CD4-positive, alpha-beta T cell (primary cell): ENCODE measurements at regions not wholly inside any gene's neighbourhood (a gene's known extent, or its start where the extent isn't known, plus 50 kb on each side); places are given as distances from the start of the nearest gene placed in this dataset.

ENCODE experiments used
- ATAC-seq: fragments of 200-7000 bp; cut with Tn5 transposase; one replicate; pipeline ENCODE4 v1.10.0; 2022; ENCODE audit warnings: mild to moderate bottlenecking; ENCODE audit not compliant: poor library complexity
- CTCF ChIA-PET: fragments of 350-600 bp; sonication (Branson Sonifier 250); formaldehyde crosslinking; loops from one replicate; lab custom pipeline; 2021; ENCODE audit warnings: antibody characterized with exemption, inconsistent platforms; lab: Charles Lee
- POLR2A ChIA-PET: fragments of 350-600 bp; sonication (Branson Sonifier 250); formaldehyde crosslinking; loops from one replicate; lab custom pipeline; 2021; ENCODE audit warnings: antibody characterized with exemption, inconsistent platforms; lab: Charles Lee
- DNase-seq, 14 experiments: peaks; one replicate each; pipeline ENCODE4 v3.0.0-alpha.2; 2013 to 2020; ENCODE audit warnings: mixed read lengths in 2 of 14
- H3K27ac ChIP-seq, 2 donors: one replicate each; pipeline versions ENCODE4 v1.5.1 to v1.7.0; 2013; ENCODE audit warnings: low read length in 2 of 2, low read depth in 1 of 2, mild to moderate bottlenecking in 1 of 2
- H3K27me3 ChIP-seq, 2 experiments: 1 replicate in 1 of 2; 2 replicates in 1 of 2; pipeline versions ENCODE4 v1.6.1 to v1.7.0; 2013; ENCODE audit warnings: low read length in 2 of 2, control low read depth in 1 of 2, mild to moderate bottlenecking in 1 of 2, moderate library complexity in 1 of 2; ENCODE audit not compliant: insufficient read depth in 2 of 2, control insufficient read depth in 1 of 2
- H3K36me3 ChIP-seq: one replicate; pipeline ENCODE4 v1.6.1; 2013; ENCODE audit warnings: low read length, control low read depth; ENCODE audit not compliant: insufficient read depth
- H3K4me1 ChIP-seq: one replicate; pipeline ENCODE4 v1.6.1; 2013; ENCODE audit warnings: low read length, control low read depth; ENCODE audit not compliant: insufficient read depth
- H3K4me3 ChIP-seq: one replicate; pipeline ENCODE4 v1.5.1; 2013; ENCODE audit warnings: mild to moderate bottlenecking, low read length, moderate library complexity
- H3K9me3 ChIP-seq, 2 experiments: 1 replicate in 1 of 2; 2 replicates in 1 of 2; pipeline versions ENCODE4 v1.6.1 to v1.7.0; 2013; ENCODE audit warnings: low read length in 2 of 2, mild to moderate bottlenecking in 2 of 2, control low read depth in 1 of 2, moderate library complexity in 1 of 2; ENCODE audit not compliant: control insufficient read depth in 1 of 2, insufficient read depth in 1 of 2
- H3K27ac Mint-ChIP-seq: one replicate; pipeline ENCODE4 v1.8.0; 2020; ENCODE audit warnings: mixed read lengths
- H3K27me3 Mint-ChIP-seq: one replicate; pipeline ENCODE4 v1.8.0; 2021; ENCODE audit warnings: mixed read lengths
- H3K36me3 Mint-ChIP-seq: one replicate; pipeline ENCODE4 v1.8.0; 2021; ENCODE audit warnings: low read depth, mixed read lengths
- H3K4me1 Mint-ChIP-seq: one replicate; pipeline ENCODE4 v1.8.0; 2021; ENCODE audit warnings: low read depth, mixed read lengths
- H3K4me3 Mint-ChIP-seq: one replicate; pipeline ENCODE4 v1.8.0; 2020; ENCODE audit warnings: mild to moderate bottlenecking, mixed read lengths
- H3K9me3 Mint-ChIP-seq: one replicate; pipeline ENCODE4 v1.8.0; 2020; ENCODE audit warnings: mixed read lengths
- CTCF ChIP-seq: fragments of 200-600 bp; IDR thresholded peaks from one replicate; pipeline ENCODE4 v1.8.0; 2022; ENCODE audit warnings: antibody characterized with exemption, mild to moderate bottlenecking
- intact Hi-C, 2 experiments: fragments of 100-400 bp; cut with DNase I in 1 of 2; cut with micrococcal nuclease in 1 of 2; formaldehyde crosslinking; loops; one replicate each; pipeline versions ENCODE4 v1.15.1 to v1.9.0; 2023 to 2025; cut with DNase I, micrococcal nuclease

- intact Hi-C loops, result no loop called here
- ChIA-PET CTCF (no interaction called here), POLR2A (no interaction called here)
- no peak for ATAC-seq
- H3K4me3 Mint-ChIP-seq, result no peak overlapping the region
- H3K27ac Mint-ChIP-seq, result no peak overlapping the region
- no peak for DNase-seq
- H3K36me3 ChIP-seq, result no peaks in the 10 kb centered on the region
- no peaks in the 10 kb centered on the region for H3K9me3 ChIP-seq
- no peak overlapping the region for H3K27ac ChIP-seq
- no peaks in the 10 kb centered on the region for H3K4me1 ChIP-seq
- H3K27me3 Mint-ChIP-seq, result no peaks in the 10 kb centered on the region
- H3K36me3 Mint-ChIP-seq, result no peaks in the 10 kb centered on the region
- TF ChIP-seq CTCF, result no peak
- H3K4me1 Mint-ChIP-seq, result no peaks in the 10 kb centered on the region
- no peak overlapping the region for H3K4me3 ChIP-seq
- H3K9me3 Mint-ChIP-seq, result peaks cover 6% of the 10 kb centered on the region
- H3K27me3 ChIP-seq, result no peaks in the 10 kb centered on the region
Measured at GRCh38 chr9:13705373-13705772, 425.9 kb upstream of the MPDZ start.

- no peak for TF ChIP-seq CTCF
- Histone ChIP-seq H3K27me3 (no peaks in the 10 kb centered on the region), H3K9me3 (peaks cover 0 to 6% of the 10 kb centered on the region in 2 experiments), H3K36me3 (no peaks in the 10 kb centered on the region), H3K27ac (no peak overlapping the region), H3K4me3 (no peak overlapping the region), H3K4me1 (no peaks in the 10 kb centered on the region)
- Mint-ChIP-seq H3K27ac (no peak overlapping the region), H3K36me3 (no peaks in the 10 kb centered on the region), H3K4me1 (no peaks in the 10 kb centered on the region), H3K9me3 (peaks cover 7% of the 10 kb centered on the region), H3K4me3 (no peak overlapping the region), H3K27me3 (no peaks in the 10 kb centered on the region)
- DNase-seq, result no peak
- ChIA-PET POLR2A (no interaction called here), CTCF (no interaction called here)
- ATAC-seq, result no peak
- intact Hi-C loops, result no loop called here
Measured at GRCh38 chr9:13690595-13690994, 411.1 kb upstream of the MPDZ start.

GRCh38 chr9:13689925-13690324, 410.4 kb upstream of the MPDZ start:
- Histone ChIP-seq H3K4me3 (no peak overlapping the region), H3K4me1 (no peaks in the 10 kb centered on the region), H3K27ac (no peak overlapping the region), H3K36me3 (no peaks in the 10 kb centered on the region), H3K9me3 (peaks cover 0 to 6% of the 10 kb centered on the region in 2 experiments), H3K27me3 (no peaks in the 10 kb centered on the region)
- no peak overlapping the region for H3K27ac Mint-ChIP-seq
- no peaks in the 10 kb centered on the region for H3K27me3 Mint-ChIP-seq
- no peaks in the 10 kb centered on the region for H3K4me1 Mint-ChIP-seq
- DNase-seq (no peak), ATAC-seq (no peak)
- CTCF ChIA-PET, result no interaction called here
- no peaks in the 10 kb centered on the region for H3K36me3 Mint-ChIP-seq
- intact Hi-C loops, result no loop called here
- POLR2A ChIA-PET, result no interaction called here
- no peak for TF ChIP-seq CTCF
- peaks cover 7% of the 10 kb centered on the region for H3K9me3 Mint-ChIP-seq
- no peak overlapping the region for H3K4me3 Mint-ChIP-seq
